K562 (cell line): ENCODE measurements at regions not wholly inside any gene's neighbourhood (a gene's known extent, or its start where the extent isn't known, plus 50 kb on each side); places are given as distances from the start of the nearest gene placed in this dataset.

Experiments used
- ATAC-seq: fragments of 200-7000 bp; cut with Tn5 transposase; 3 replicates; pipeline ENCODE4 v1.9.1; 2020; ENCODE audit warnings: moderate library complexity
- BruUV-seq: library from RNA; stranded (reverse); fragments of 400-500 nt; replicated peaks from 2 replicates; lab custom pipeline; 2021; lab: Mats Ljungman, UMichigan
- CTCF ChIA-PET: fragments of 300-600 bp; formaldehyde crosslinking; extraction: SDS; loops from one replicate; lab custom pipeline; 2021; ENCODE audit warnings: low intra/inter-chr PET ratio; lab: Yijun Ruan, JAX
- POLR2A ChIA-PET: fragments of 300-600, 350-650 bp; sonication (Branson Sonifier 250); formaldehyde crosslinking; extraction: SDS; loops from one replicate; lab custom pipeline; 2021; ENCODE audit warnings: antibody characterized with exemption, inconsistent platforms; lab: Yijun Ruan, JAX
- DNase-seq, 4 experiments: peaks; one replicate each; pipeline versions ENCODE4 v3.0.0 to v3.0.0-alpha.2; 2011 to 2018; ENCODE audit warnings: low spot score in 3 of 4, mixed read lengths in 3 of 4; ENCODE audit errors: extremely low read depth in 1 of 4
- FAIRE-seq: peaks from 2 replicates; lab custom pipeline; 2011; peaks lifted over from hg19 to GRCh38; lab: Jason Lieb, UNC
- H2AFZ ChIP-seq: 2 replicates; pipeline ENCODE4 v1.6.0; 2011; ENCODE audit warnings: low read depth, low read length, control low read depth, inconsistent platforms
- H3K27ac ChIP-seq: fragments of 200-600 bp; 3 replicates; pipeline ENCODE4 v1.8.0; 2011; ENCODE audit warnings: low read depth, mild to moderate bottlenecking, control low read depth, inconsistent platforms, low read length, moderate library complexity, mixed read lengths; ENCODE audit errors: extremely low read depth
- H3K27me3 ChIP-seq, 2 experiments: fragments of 300-600 bp in 1 of 2; 2 replicates in 1 of 2; 3 replicates in 1 of 2; pipeline versions ENCODE4 v1.6.0 to v1.8.0; 2011; ENCODE audit warnings: inconsistent platforms in 2 of 2, low read length in 2 of 2, mild to moderate bottlenecking in 1 of 2, mixed read lengths in 1 of 2, moderate library complexity in 1 of 2; ENCODE audit not compliant: control insufficient read depth in 2 of 2, insufficient read depth in 2 of 2
- H3K36me3 ChIP-seq: fragments of 300-600 bp; 3 replicates; pipeline ENCODE4 v1.8.0; 2011; ENCODE audit warnings: mild to moderate bottlenecking, low read length, inconsistent platforms; ENCODE audit not compliant: control insufficient read depth, insufficient read depth
- H3K4me1 ChIP-seq, 2 experiments: fragments of 200-600 bp in 1 of 2; replicated peaks in 1 of 2; 2 replicates in 1 of 2; 3 replicates in 1 of 2; pipeline versions ENCODE4 v1.5.1 to v1.8.0; 2011; ENCODE audit warnings: inconsistent platforms in 2 of 2, low read length in 2 of 2, mild to moderate bottlenecking in 1 of 2, mixed read lengths in 1 of 2, moderate library complexity in 1 of 2; ENCODE audit not compliant: control insufficient read depth in 2 of 2, insufficient read depth in 2 of 2
- H3K4me2 ChIP-seq: 2 replicates; pipeline ENCODE4 v1.6.1; 2011; ENCODE audit warnings: low read length, control low read depth, inconsistent platforms, mixed read lengths; ENCODE audit not compliant: insufficient read depth
- H3K4me3 ChIP-seq: fragments of 200-600 bp; sonication (generic), shearing (Covaris generic); 2 replicates; pipeline ENCODE4 v1.5.1; 2016; ENCODE audit warnings: control low read depth, inconsistent platforms
- H3K79me2 ChIP-seq: fragments of 200-600 bp; 3 replicates; pipeline ENCODE4 v1.8.0; 2011; ENCODE audit warnings: low read length, inconsistent platforms; ENCODE audit not compliant: control insufficient read depth, insufficient read depth
- H3K9ac ChIP-seq, 2 experiments: 2 replicates each; pipeline versions ENCODE4 v1.6.0 to v1.6.1; 2011; ENCODE audit warnings: low read depth in 2 of 2, low read length in 2 of 2, control low read depth in 1 of 2, inconsistent platforms in 1 of 2, mild to moderate bottlenecking in 1 of 2, mixed read lengths in 1 of 2; ENCODE audit not compliant: insufficient read depth in 1 of 2
- H3K9me1 ChIP-seq: one replicate; pipeline ENCODE4 v1.6.0; 2011; ENCODE audit warnings: inconsistent platforms, mild to moderate bottlenecking, low read length, moderate library complexity; ENCODE audit not compliant: control insufficient read depth, insufficient read depth
- H3K9me3 ChIP-seq: replicated peaks from 2 replicates; pipeline ENCODE4 v1.5.1; 2011; ENCODE audit warnings: low read depth, low read length, inconsistent platforms; ENCODE audit not compliant: control insufficient read depth, insufficient read depth
- H4K20me1 ChIP-seq: replicated peaks from 2 replicates; pipeline ENCODE4 v1.6.1; 2011; ENCODE audit warnings: low read length, inconsistent platforms, mixed read lengths; ENCODE audit not compliant: control insufficient read depth, insufficient read depth
- EHMT2 ChIP-seq: fragments of 450-650 bp; IDR thresholded peaks from 2 replicates; pipeline ENCODE4 v1.6.1; 2018; ENCODE audit warnings: antibody characterized with exemption
- ETS1 ChIP-seq: conservative IDR thresholded peaks from 2 replicates; pipeline ENCODE4 v1.6.1; 2011; ENCODE audit warnings: low read depth, mild to moderate bottlenecking, low read length; ENCODE audit not compliant: control insufficient read depth
- FIP1L1 ChIP-seq: fragments of 200-400 bp; formaldehyde crosslinking; IDR thresholded peaks from 2 replicates; pipeline ENCODE4 v1.6.1; 2018; ENCODE audit warnings: mild to moderate bottlenecking, low read depth, low read length; ENCODE audit not compliant: poor library complexity, severe bottlenecking
- TAL1 ChIP-seq: fragments of 450-650 bp; IDR thresholded peaks from 2 replicates; pipeline ENCODE4 v1.6.1; 2016; ENCODE audit warnings: mild to moderate bottlenecking
- TFAM ChIP-seq: fragments of 250-450 bp; sonication (Bioruptor Pico); conservative IDR thresholded peaks from 2 replicates; pipeline ENCODE4 v1.5.0; 2021; ENCODE audit warnings: mild to moderate bottlenecking, moderate library complexity
- WHSC1 ChIP-seq: IDR thresholded peaks from one replicate; pipeline ENCODE4 v1.6.1; 2012; ENCODE audit warnings: low read length, control low read depth, inconsistent platforms
- ZBTB33 ChIP-seq: sonication (generic); formaldehyde crosslinking; IDR thresholded peaks from 2 replicates; pipeline ENCODE4 v1.8.1; 2023; ENCODE audit warnings: mild to moderate bottlenecking, missing genetic modification reagents
- ZBTB34 ChIP-seq: fragments of 250-450 bp; sonication (Bioruptor Pico); IDR thresholded peaks from 2 replicates; pipeline ENCODE4 v1.8.0; 2021; ENCODE audit warnings: mild to moderate bottlenecking, moderate library complexity
- ZNF12 ChIP-seq: sonication (generic); formaldehyde crosslinking; IDR thresholded peaks from 2 replicates; pipeline ENCODE4 v1.4.0; 2020; ENCODE audit warnings: mild to moderate bottlenecking, missing genetic modification reagents
- WGBS: fragments of 100-300 bp; shearing (Covaris generic); methylation state at CpG from one replicate; pipeline ENCODE4 v1.1.6; 2016; ENCODE audit warnings: low coverage, mixed read lengths; ENCODE audit not compliant: insufficient coverage; ENCODE audit errors: missing lambda C conversion rate; 5-methylcytosine and 5-hydroxymethylcytosine counted together
- in situ Hi-C: fragments of 300-500 bp; cut with MboI; formaldehyde crosslinking; loops from 4 replicates; pipeline ENCODE4 v1.15.0; 2018; ENCODE audit warnings: inconsistent platforms, mixed read lengths
- intact Hi-C: fragments of 100-400 bp; cut with micrococcal nuclease; formaldehyde crosslinking; loops from 2 replicates; pipeline ENCODE4 v1.14.2; 2022

- intact Hi-C loops (no loop called here), in situ Hi-C loops (no loop called here)
- Histone ChIP-seq H2AFZ (no peak overlapping the region), H3K27ac (no peak overlapping the region), H3K36me3 (no peaks in the 10 kb centered on the region), H3K9me3 (no peaks in the 10 kb centered on the region), H3K4me3 (no peak overlapping the region), H3K9ac (no peak overlapping the region), H3K9me1 (no peaks in the 10 kb centered on the region), H3K79me2 (no peaks in the 10 kb centered on the region), H3K4me2 (no peak overlapping the region), H4K20me1 (no peaks in the 10 kb centered on the region), H3K27me3 (no peaks in the 10 kb centered on the region), H3K4me1 (no peaks in the 10 kb centered on the region)
- ATAC-seq = no peak
- POLR2A ChIA-PET = no interaction called here
- no peak for DNase-seq
- WGBS = 4% methylated on average over 3 of the region's 3 CpGs
- TF ChIP-seq WHSC1 (no peak), ZNF12 (CRISPR knock-in tag) (no peak), TFAM (no peak), TAL1 (no peak), ZBTB34 (CRISPR knock-in tag) (no peak), ETS1 (no peak), ZBTB33 (CRISPR knock-in tag) (no peak), FIP1L1 (no peak), EHMT2 (no peak)
- no TSS peak for BruUV-seq
- FAIRE-seq = no peak
- CTCF ChIA-PET = no interaction called here
Measured at GRCh38 chr3:174791161-174791560, 68.0 kb upstream of the NAALADL2 start.
